ENCODE measurements at regions not wholly inside any gene's neighbourhood (a gene's known extent, or its start where the extent isn't known, plus 50 kb on each side); places are given as distances from the start of the nearest gene placed in this dataset.

DNA sequence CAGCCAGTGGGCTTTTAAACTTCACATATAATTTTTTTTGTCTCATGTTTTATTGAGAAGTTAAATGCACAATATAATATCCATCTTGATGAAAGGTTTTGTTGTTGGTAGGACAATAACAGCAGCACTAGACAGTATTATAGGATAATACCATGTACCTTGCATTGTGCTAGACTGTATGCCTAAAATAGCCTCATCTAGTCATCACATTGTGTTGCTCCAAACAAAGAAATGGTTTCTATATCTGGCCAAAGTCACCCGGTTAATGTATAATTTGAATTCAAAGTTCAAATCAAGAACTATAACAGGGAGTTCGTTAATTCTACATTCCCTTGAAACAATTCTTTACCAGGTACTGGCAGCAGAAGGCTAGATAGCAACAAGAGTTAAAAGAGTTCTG lies 104.9 kb downstream of the KCNJ2 start:
- no peak for DNase-seq (ENCODE audit: low read depth)
- no peak overlapping the region for H3K4me3 ChIP-seq (ENCODE audit: low read depth, low read length)
- TF ChIP-seq, protein P1, sequence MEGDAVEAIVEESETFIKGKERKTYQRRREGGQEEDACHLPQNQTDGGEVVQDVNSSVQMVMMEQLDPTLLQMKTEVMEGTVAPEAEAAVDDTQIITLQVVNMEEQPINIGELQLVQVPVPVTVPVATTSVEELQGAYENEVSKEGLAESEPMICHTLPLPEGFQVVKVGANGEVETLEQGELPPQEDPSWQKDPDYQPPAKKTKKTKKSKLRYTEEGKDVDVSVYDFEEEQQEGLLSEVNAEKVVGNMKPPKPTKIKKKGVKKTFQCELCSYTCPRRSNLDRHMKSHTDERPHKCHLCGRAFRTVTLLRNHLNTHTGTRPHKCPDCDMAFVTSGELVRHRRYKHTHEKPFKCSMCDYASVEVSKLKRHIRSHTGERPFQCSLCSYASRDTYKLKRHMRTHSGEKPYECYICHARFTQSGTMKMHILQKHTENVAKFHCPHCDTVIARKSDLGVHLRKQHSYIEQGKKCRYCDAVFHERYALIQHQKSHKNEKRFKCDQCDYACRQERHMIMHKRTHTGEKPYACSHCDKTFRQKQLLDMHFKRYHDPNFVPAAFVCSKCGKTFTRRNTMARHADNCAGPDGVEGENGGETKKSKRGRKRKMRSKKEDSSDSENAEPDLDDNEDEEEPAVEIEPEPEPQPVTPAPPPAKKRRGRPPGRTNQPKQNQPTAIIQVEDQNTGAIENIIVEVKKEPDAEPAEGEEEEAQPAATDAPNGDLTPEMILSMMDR (IDR thresholded peaks at IDR 0.05; ENCODE audit: insufficient read depth, low read depth, low read length), result no peak

DNA sequence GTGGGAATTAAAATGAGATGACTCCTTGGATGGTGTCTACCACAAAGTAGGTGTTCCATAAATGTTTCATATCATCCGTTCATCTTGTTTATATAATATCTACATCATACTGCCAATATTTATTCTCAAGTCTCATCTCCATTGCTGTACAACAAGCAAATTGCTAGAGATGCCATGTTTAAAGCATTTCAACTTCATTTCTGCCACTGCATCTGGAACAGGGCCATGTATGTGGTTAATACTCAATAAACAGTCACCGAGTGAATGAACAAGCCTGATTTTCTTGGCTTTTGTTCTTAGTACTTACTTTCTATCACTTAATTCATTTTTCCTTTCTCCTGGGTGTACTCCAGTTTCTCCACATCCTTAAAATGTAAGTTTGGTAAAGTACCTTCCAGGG lies 107.6 kb downstream of the KCNJ2 start:
- DNase-seq (ENCODE audit: low read depth), result no peak
- TF ChIP-seq, protein P1 (IDR thresholded peaks at IDR 0.05; ENCODE audit: insufficient read depth, low read depth, low read length), result no peak
- H3K4me3 ChIP-seq (ENCODE audit: low read depth, low read length), result no peak overlapping the region

DNA sequence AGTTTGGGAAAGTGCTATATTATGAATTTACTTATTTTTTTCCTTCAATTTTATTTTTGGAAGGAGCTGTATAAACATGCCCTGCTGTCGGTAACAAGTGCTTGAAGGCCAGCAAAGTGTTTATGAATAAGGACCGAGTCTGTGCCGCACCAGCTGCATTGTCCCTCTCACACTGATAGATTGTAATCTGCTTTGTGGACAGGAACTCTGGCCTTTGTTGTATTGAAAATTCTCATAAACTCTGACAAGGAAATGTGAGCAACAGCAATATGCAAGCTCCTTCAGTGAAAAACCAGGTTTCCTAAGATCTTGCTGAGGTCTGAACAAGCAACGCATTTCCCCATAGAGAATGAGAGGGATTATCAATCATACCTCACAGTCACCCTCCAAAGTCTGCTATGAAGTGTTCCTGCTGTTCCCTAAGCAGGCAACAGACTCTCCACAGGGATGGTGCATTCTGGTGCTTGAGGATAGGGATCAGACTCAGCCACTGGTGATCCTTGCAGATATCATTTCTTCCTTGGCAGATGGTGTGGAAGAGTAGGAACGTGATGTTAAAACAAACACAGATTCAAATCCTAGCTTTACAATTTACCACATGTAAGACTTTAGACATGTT lies 109.6 kb downstream of the KCNJ2 start:
- no peak overlapping the region for H3K4me3 ChIP-seq (ENCODE audit: low read depth, low read length)
- DNase-seq (ENCODE audit: low read depth), result no peak
- TF ChIP-seq, protein P1 (IDR thresholded peaks at IDR 0.05; ENCODE audit: insufficient read depth, low read depth, low read length), result no peak

DNA sequence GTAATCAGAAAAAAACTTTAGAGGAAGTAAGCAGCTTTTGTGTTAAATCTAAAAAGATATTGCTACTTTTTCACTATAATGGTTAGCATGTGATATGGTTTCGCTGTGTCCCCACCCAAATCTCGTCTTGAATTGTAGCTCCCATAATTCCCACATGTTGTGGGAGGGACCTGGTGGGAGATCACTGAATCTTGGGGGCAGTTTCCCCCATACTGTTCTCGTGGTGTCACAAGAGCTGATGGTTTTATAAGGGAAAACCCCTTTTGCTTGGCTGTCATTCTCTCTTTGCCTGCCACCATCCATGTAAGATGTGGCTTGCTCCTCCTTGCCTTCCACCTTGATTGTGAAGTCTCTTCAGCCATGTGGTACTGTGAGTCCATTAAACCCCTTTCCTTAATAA lies 117.1 kb downstream of the KCNJ2 start:
- no peak overlapping the region for H3K4me3 ChIP-seq (ENCODE audit: low read depth, low read length)
- DNase-seq (ENCODE audit: low read depth), result no peak
- TF ChIP-seq, protein P1 (IDR thresholded peaks at IDR 0.05; ENCODE audit: insufficient read depth, low read depth, low read length), result no peak

DNA sequence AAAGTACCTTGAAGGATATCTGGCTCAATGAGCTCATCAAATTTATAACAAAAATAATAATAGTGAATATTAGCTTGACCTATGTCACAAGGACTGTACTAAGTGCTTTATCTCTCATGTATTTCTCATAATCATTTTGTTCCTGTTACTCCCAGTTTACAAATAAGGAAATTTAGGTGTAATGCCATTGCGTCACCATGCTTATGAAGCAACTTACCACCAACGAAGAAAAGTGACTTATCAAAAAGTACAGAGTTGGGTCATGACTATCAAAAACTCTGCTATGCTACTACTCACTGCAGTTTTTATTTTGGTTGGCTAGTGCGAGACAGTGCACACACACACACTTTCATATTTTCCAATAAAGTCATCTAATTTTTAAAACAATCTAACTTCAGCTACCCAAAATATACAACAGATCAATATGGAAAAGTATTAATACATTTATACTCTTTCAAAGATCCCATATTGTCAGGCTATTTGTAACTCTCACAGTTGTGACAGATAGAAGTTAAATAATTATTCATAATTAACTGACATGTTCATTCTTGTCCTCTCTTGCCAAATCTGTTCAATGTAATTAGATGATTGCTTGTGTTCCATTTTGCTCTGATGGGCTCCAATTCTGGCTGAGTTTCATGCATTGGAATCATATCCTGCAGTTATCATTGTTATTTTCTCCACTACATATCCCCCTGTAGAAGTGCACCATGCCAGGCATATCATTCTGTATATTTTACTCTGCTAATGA lies 119.4 kb downstream of the KCNJ2 start:
- H3K4me3 ChIP-seq (ENCODE audit: low read depth, low read length), result no peak overlapping the region
- DNase-seq (ENCODE audit: low read depth), result no peak
- TF ChIP-seq, protein P1 (IDR thresholded peaks at IDR 0.05; ENCODE audit: insufficient read depth, low read depth, low read length), result no peak

DNA sequence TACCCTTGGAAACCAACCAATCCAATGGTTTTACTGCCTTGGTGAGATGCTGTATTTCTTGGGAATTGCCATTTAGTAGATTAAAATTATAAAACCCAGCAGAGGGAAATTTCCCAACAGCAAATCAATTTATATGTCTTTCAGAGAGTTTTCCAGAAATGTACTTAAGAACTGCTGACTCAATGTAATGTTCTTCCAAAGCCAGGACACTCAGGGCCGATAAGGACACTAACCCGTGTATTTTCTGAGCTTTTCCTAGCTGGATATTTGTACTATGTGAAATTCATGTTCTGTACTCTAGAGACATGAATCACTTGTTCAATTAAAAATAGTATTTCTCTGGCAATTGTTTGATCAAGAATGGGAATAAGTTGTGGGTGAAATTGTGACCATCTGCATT lies 121.4 kb downstream of the KCNJ2 start:
- TF ChIP-seq, protein P1 (IDR thresholded peaks at IDR 0.05; ENCODE audit: insufficient read depth, low read depth, low read length), result no peak
- no peak overlapping the region for H3K4me3 ChIP-seq (ENCODE audit: low read depth, low read length)
- DNase-seq (ENCODE audit: low read depth), result no peak

All from fibroblast of villous mesenchyme (primary cell).